ENCODE measurements at regions not wholly inside any gene's neighbourhood (a gene's known extent, or its start where the extent isn't known, plus 50 kb on each side); places are given as distances from the start of the nearest gene placed in this dataset.
"Not testable (repeated sequence)": the region's sequence is repeated elsewhere in the genome, so short reads cannot be mapped to it uniquely, and the experiment has no call there.

- not testable (repeated sequence) for H4K91ac ChIP-seq (ENCODE audit: low read depth, low read length, poor library complexity); H3K27ac ChIP-seq (replicated peaks; ENCODE audit: low read length); H2BK15ac ChIP-seq (ENCODE audit: low read length); H4K8ac ChIP-seq (ENCODE audit: low read depth, low read length); H2BK5ac ChIP-seq (ENCODE audit: low read length); H3K27me3 ChIP-seq (ENCODE audit: control insufficient read depth in 3 of 3, insufficient read depth in 3 of 3, low read depth in 1 of 3, low read length in 3 of 3); H3K14ac ChIP-seq (ENCODE audit: low read length); H3K4me2 ChIP-seq (ENCODE audit: insufficient read depth, low read length, poor library complexity, severe bottlenecking); H2BK12ac ChIP-seq (ENCODE audit: low read length); H3K4ac ChIP-seq (ENCODE audit: low read length); H3K9ac ChIP-seq (ENCODE audit: low read depth, low read length, poor library complexity); DNase-seq (ENCODE audit: low spot score); H3K4me1 ChIP-seq (ENCODE audit: control insufficient read depth in 2 of 2, insufficient read depth in 1 of 2, low read depth in 1 of 2, low read length in 2 of 2); H2AFZ ChIP-seq (ENCODE audit: low read length); H3K4me3 ChIP-seq (ENCODE audit: low read length in 2 of 2); H2AK5ac ChIP-seq (ENCODE audit: low read depth, low read length); H3K36me3 ChIP-seq (replicated peaks in 1 of 2; ENCODE audit: control insufficient read depth in 2 of 2, insufficient read depth in 2 of 2, low read length in 2 of 2); H3K23ac ChIP-seq (ENCODE audit: low read depth, low read length, poor library complexity); H2BK120ac ChIP-seq (ENCODE audit: low read depth, low read length); H3K79me1 ChIP-seq (ENCODE audit: low read depth, low read length); H3K18ac ChIP-seq (ENCODE audit: low read length)
- no CpG with 5 or more reads among the region's 4 CpGs for WGBS, 2 donors (ENCODE audit: extremely low coverage in 2 of 2, insufficient read length in 2 of 2, insufficient replicate concordance in 1 of 2)
- peaks cover 0 to 18% of the 10 kb centered on the region in 2 donors for H3K9me3 ChIP-seq (replicated peaks in 1 of 2; ENCODE audit: control insufficient read depth in 2 of 2, insufficient read depth in 1 of 2, low read depth in 1 of 2, low read length in 2 of 2)
These were observed 1070.4 kb downstream of the RPIA start for GRCh38 chr2:89761863-89762262.

- H3K27me3 ChIP-seq (ENCODE audit: control insufficient read depth in 3 of 3, insufficient read depth in 3 of 3, low read depth in 1 of 3, low read length in 3 of 3); H2AK5ac ChIP-seq (ENCODE audit: low read depth, low read length); H3K18ac ChIP-seq (ENCODE audit: low read length); H3K36me3 ChIP-seq (replicated peaks in 1 of 2; ENCODE audit: control insufficient read depth in 2 of 2, insufficient read depth in 2 of 2, low read length in 2 of 2); H2BK5ac ChIP-seq (ENCODE audit: low read length); H4K91ac ChIP-seq (ENCODE audit: low read depth, low read length, poor library complexity); H3K4ac ChIP-seq (ENCODE audit: low read length); H2AFZ ChIP-seq (ENCODE audit: low read length); DNase-seq (ENCODE audit: low spot score); H2BK120ac ChIP-seq (ENCODE audit: low read depth, low read length); H3K4me3 ChIP-seq (ENCODE audit: low read length in 2 of 2); H2BK15ac ChIP-seq (ENCODE audit: low read length); H2BK12ac ChIP-seq (ENCODE audit: low read length); H3K9ac ChIP-seq (ENCODE audit: low read depth, low read length, poor library complexity); H3K4me2 ChIP-seq (ENCODE audit: insufficient read depth, low read length, poor library complexity, severe bottlenecking); H3K14ac ChIP-seq (ENCODE audit: low read length); H4K8ac ChIP-seq (ENCODE audit: low read depth, low read length); H3K27ac ChIP-seq (replicated peaks; ENCODE audit: low read length); H3K4me1 ChIP-seq (ENCODE audit: control insufficient read depth in 2 of 2, insufficient read depth in 1 of 2, low read depth in 1 of 2, low read length in 2 of 2); H3K79me1 ChIP-seq (ENCODE audit: low read depth, low read length): not testable (repeated sequence)
- peak overlapping the region; percentile 17 for H3K23ac ChIP-seq (ENCODE audit: low read depth, low read length, poor library complexity)
- H3K9me3 ChIP-seq (replicated peaks in 1 of 2; ENCODE audit: control insufficient read depth in 2 of 2, insufficient read depth in 1 of 2, low read depth in 1 of 2, low read length in 2 of 2) = peaks cover 0 to 17% of the 10 kb centered on the region in 2 donors
- WGBS, 2 donors (ENCODE audit: extremely low coverage in 2 of 2, insufficient read length in 2 of 2, insufficient replicate concordance in 1 of 2) = no CpG with 5 or more reads among the region's 13 CpGs
These were observed 1071.2 kb downstream of the RPIA start for GRCh38 chr2:89762461-89763253.

GRCh38 chr2:89763254-89763580, 1071.7 kb downstream of the RPIA start:
- H3K9me3 ChIP-seq (replicated peaks in 1 of 2; ENCODE audit: control insufficient read depth in 2 of 2, insufficient read depth in 1 of 2, low read depth in 1 of 2, low read length in 2 of 2) = peaks cover 0 to 16% of the 10 kb centered on the region in 2 donors
- no CpG with 5 or more reads among the region's 17 CpGs for WGBS, 2 donors (ENCODE audit: extremely low coverage in 2 of 2, insufficient read length in 2 of 2, insufficient replicate concordance in 1 of 2)
- H3K23ac ChIP-seq (ENCODE audit: low read depth, low read length, poor library complexity) = peak overlapping the region; percentile 17

GRCh38 chr2:89763581-89764485, 1072.4 kb downstream of the RPIA start:
- no peak overlapping the region for H4K8ac ChIP-seq (ENCODE audit: low read depth, low read length)
- H3K27me3 ChIP-seq (ENCODE audit: control insufficient read depth in 3 of 3, insufficient read depth in 3 of 3, low read depth in 1 of 3, low read length in 3 of 3) = peaks cover 0 to 1% (median 0%) of the 10 kb centered on the region in 3 experiments
- H2BK5ac ChIP-seq (ENCODE audit: low read length) = no peak overlapping the region
- no peaks in the 10 kb centered on the region for H3K36me3 ChIP-seq (replicated peaks in 1 of 2; ENCODE audit: control insufficient read depth in 2 of 2, insufficient read depth in 2 of 2, low read length in 2 of 2)
- H3K4me2 ChIP-seq (ENCODE audit: insufficient read depth, low read length, poor library complexity, severe bottlenecking) = no peak overlapping the region
- H3K18ac ChIP-seq (ENCODE audit: low read length) = no peak overlapping the region
- peaks cover 0 to 16% of the 10 kb centered on the region in 2 donors for H3K9me3 ChIP-seq (replicated peaks in 1 of 2; ENCODE audit: control insufficient read depth in 2 of 2, insufficient read depth in 1 of 2, low read depth in 1 of 2, low read length in 2 of 2)
- no peak overlapping the region for H3K27ac ChIP-seq (replicated peaks; ENCODE audit: low read length)
- no peak overlapping the region for H3K14ac ChIP-seq (ENCODE audit: low read length)
- peak overlapping the region in 1 of 2 donors; percentile 32 for H3K4me3 ChIP-seq (ENCODE audit: low read length in 2 of 2)
- no peak overlapping the region for H3K9ac ChIP-seq (ENCODE audit: low read depth, low read length, poor library complexity)
- H3K4ac ChIP-seq (ENCODE audit: low read length) = no peak overlapping the region
- H2BK12ac ChIP-seq (ENCODE audit: low read length) = no peak overlapping the region
- H2AFZ ChIP-seq (ENCODE audit: low read length) = no peak overlapping the region
- no peak for DNase-seq (ENCODE audit: low spot score)
- H3K23ac ChIP-seq (ENCODE audit: low read depth, low read length, poor library complexity) = peak overlapping the region; percentile 86
- WGBS, 2 donors (ENCODE audit: extremely low coverage in 2 of 2, insufficient read length in 2 of 2, insufficient replicate concordance in 1 of 2) = no CpG with 5 or more reads among the region's 29 CpGs
- no peak overlapping the region for H4K91ac ChIP-seq (ENCODE audit: low read depth, low read length, poor library complexity)
- H2AK5ac ChIP-seq (ENCODE audit: low read depth, low read length) = no peak overlapping the region
- H2BK15ac ChIP-seq (ENCODE audit: low read length) = no peak overlapping the region
- H3K79me1 ChIP-seq (ENCODE audit: low read depth, low read length) = no peaks in the 10 kb centered on the region
- no peaks in the 10 kb centered on the region for H3K4me1 ChIP-seq (ENCODE audit: control insufficient read depth in 2 of 2, insufficient read depth in 1 of 2, low read depth in 1 of 2, low read length in 2 of 2)
- no peak overlapping the region for H2BK120ac ChIP-seq (ENCODE audit: low read depth, low read length)

More at GRCh38 chr2:89763254-89763580, 1071.7 kb downstream of the RPIA start:
- no peak overlapping the region for H3K4ac ChIP-seq (ENCODE audit: low read length)
- H3K9ac ChIP-seq (ENCODE audit: low read depth, low read length, poor library complexity) = no peak overlapping the region
- H3K27me3 ChIP-seq (ENCODE audit: control insufficient read depth in 3 of 3, insufficient read depth in 3 of 3, low read depth in 1 of 3, low read length in 3 of 3) = peaks cover 0 to 1% (median 0%) of the 10 kb centered on the region in 3 experiments
- no peak overlapping the region for H4K91ac ChIP-seq (ENCODE audit: low read depth, low read length, poor library complexity)
- H3K18ac ChIP-seq (ENCODE audit: low read length) = no peak overlapping the region
- H2BK12ac ChIP-seq (ENCODE audit: low read length) = no peak overlapping the region
- no peak overlapping the region for H2AFZ ChIP-seq (ENCODE audit: low read length)
- H3K4me2 ChIP-seq (ENCODE audit: insufficient read depth, low read length, poor library complexity, severe bottlenecking) = no peak overlapping the region
- no peak overlapping the region for H2BK15ac ChIP-seq (ENCODE audit: low read length)
- no peak for DNase-seq (ENCODE audit: low spot score)
- no peaks in the 10 kb centered on the region for H3K79me1 ChIP-seq (ENCODE audit: low read depth, low read length)
- no peaks in the 10 kb centered on the region for H3K4me1 ChIP-seq (ENCODE audit: control insufficient read depth in 2 of 2, insufficient read depth in 1 of 2, low read depth in 1 of 2, low read length in 2 of 2)
- H3K36me3 ChIP-seq (replicated peaks in 1 of 2; ENCODE audit: control insufficient read depth in 2 of 2, insufficient read depth in 2 of 2, low read length in 2 of 2) = no peaks in the 10 kb centered on the region
- H2BK5ac ChIP-seq (ENCODE audit: low read length) = no peak overlapping the region
- peak overlapping the region in 1 of 2 donors; percentile 11 for H3K4me3 ChIP-seq (ENCODE audit: low read length in 2 of 2)
- no peak overlapping the region for H3K27ac ChIP-seq (replicated peaks; ENCODE audit: low read length)
- H4K8ac ChIP-seq (ENCODE audit: low read depth, low read length) = no peak overlapping the region
- no peak overlapping the region for H2BK120ac ChIP-seq (ENCODE audit: low read depth, low read length)
- no peak overlapping the region for H3K14ac ChIP-seq (ENCODE audit: low read length)
- no peak overlapping the region for H2AK5ac ChIP-seq (ENCODE audit: low read depth, low read length)
